HG02623 (cell line): ENCODE measurements at regions not wholly inside any gene's neighbourhood (a gene's known extent, or its start where the extent isn't known, plus 50 kb on each side); places are given as distances from the start of the nearest gene placed in this dataset.
"Not testable (repeated sequence)": the region's sequence is repeated elsewhere in the genome, so short reads cannot be mapped to it uniquely, and the experiment has no call there.

Experiments
- ATAC-seq: cut with Tn5 transposase; IDR thresholded peaks from one replicate; pipeline ENCODE4 v1.9.1; 2021; ENCODE audit warnings: moderate library complexity; ENCODE audit not compliant: unreplicated experiment

GRCh38 chr3:107150675-107151074 is 226.6 kb upstream of the CCDC54 start:
- ATAC-seq = no peak

- no peak for ATAC-seq
Observed at GRCh38 chr3:107153981-107154380, 223.3 kb upstream of the CCDC54 start.

- no peak for ATAC-seq
Observed at GRCh38 chr3:107172411-107172810, 204.8 kb upstream of the CCDC54 start.

- no peak for ATAC-seq
Observed at GRCh38 chr3:107184375-107184774, 192.9 kb upstream of the CCDC54 start.

GRCh38 chr3:107188262-107188661 is 189.0 kb upstream of the CCDC54 start:
- ATAC-seq = no peak

GRCh38 chr3:107189158-107189791 is 188.0 kb upstream of the CCDC54 start:
- no peak for ATAC-seq

- ATAC-seq = no peak
Observed at GRCh38 chr3:107193116-107193515, 184.1 kb upstream of the CCDC54 start.

- no peak for ATAC-seq
Observed at GRCh38 chr3:107198581-107199181, 178.6 kb upstream of the CCDC54 start.

GRCh38 chr3:107201146-107201545 is 176.1 kb upstream of the CCDC54 start:
- ATAC-seq = no peak

GRCh38 chr3:107202885-107203284 is 174.4 kb upstream of the CCDC54 start:
- ATAC-seq = not testable (repeated sequence)

GRCh38 chr3:107204121-107204520 is 173.1 kb upstream of the CCDC54 start:
- ATAC-seq = no peak

GRCh38 chr3:107205358-107205757 is 171.9 kb upstream of the CCDC54 start:
- ATAC-seq = no peak

GRCh38 chr3:107206141-107206540 is 171.1 kb upstream of the CCDC54 start:
- ATAC-seq = no peak

- ATAC-seq = no peak
Observed at GRCh38 chr3:107206945-107207344, 170.3 kb upstream of the CCDC54 start.

GRCh38 chr3:107208100-107208499 is 169.1 kb upstream of the CCDC54 start:
- no peak for ATAC-seq

GRCh38 chr3:107208796-107209195 is 168.4 kb upstream of the CCDC54 start:
- ATAC-seq = no peak

GRCh38 chr3:107209302-107209990 is 167.8 kb upstream of the CCDC54 start:
- ATAC-seq = no peak

- ATAC-seq = no peak
Observed at GRCh38 chr3:107211608-107212007, 165.6 kb upstream of the CCDC54 start.

GRCh38 chr3:107212618-107213017 is 164.6 kb upstream of the CCDC54 start:
- ATAC-seq = no peak

GRCh38 chr3:107213044-107213669 is 164.1 kb upstream of the CCDC54 start:
- no peak for ATAC-seq

- no peak for ATAC-seq
Observed at GRCh38 chr3:107216229-107216628, 161.0 kb upstream of the CCDC54 start.

GRCh38 chr3:107216711-107217110 is 160.5 kb upstream of the CCDC54 start:
- no peak for ATAC-seq
